HEK293 (cell line): ENCODE measurements at regions not wholly inside any gene's neighbourhood (a gene's known extent, or its start where the extent isn't known, plus 50 kb on each side); places are given as distances from the start of the nearest gene placed in this dataset.

Experiments used
- CTCF ChIA-PET: fragments of 350-600 bp; formaldehyde crosslinking; extraction: SDS; loops from one replicate; lab custom pipeline; 2021; ENCODE audit warnings: antibody characterized with exemption; lab: Yijun Ruan, JAX
- POLR2A ChIA-PET: fragments of 300-600 bp; formaldehyde crosslinking; extraction: SDS; loops from one replicate; lab custom pipeline; 2020; ENCODE audit warnings: antibody characterized with exemption, inconsistent platforms; lab: Yijun Ruan, JAX
- H3K27ac ChIP-seq: fragments of 200-500 bp; sonication (Bioruptor generic); 2 replicates; pipeline ENCODE4 v1.5.1; 2014; ENCODE audit warnings: low read depth, low read length, control low read depth, inconsistent platforms; ENCODE audit errors: extremely low read depth
- H3K36me3 ChIP-seq, 2 experiments: fragments of 200-500 bp in 1 of 2; sonication (Bioruptor generic) in 1 of 2; 1 replicate in 1 of 2; 2 replicates in 1 of 2; pipeline ENCODE4 v1.5.1; 2014 to 2017; ENCODE audit warnings: inconsistent platforms in 2 of 2, low read length in 2 of 2; ENCODE audit not compliant: control insufficient read depth in 2 of 2, insufficient read depth in 1 of 2
- H3K4me1 ChIP-seq: fragments of 200-500 bp; sonication (Bioruptor generic); 2 replicates; pipeline ENCODE4 v1.5.1; 2014; ENCODE audit warnings: mild to moderate bottlenecking, low read length, inconsistent platforms; ENCODE audit not compliant: control insufficient read depth, insufficient read depth
- H3K4me3 ChIP-seq: 2 replicates; pipeline ENCODE4 v1.5.1; 2011; ENCODE audit warnings: low read depth, mild to moderate bottlenecking, control low read depth, low read length, moderate library complexity
- H3K9me3 ChIP-seq: fragments of 200-500 bp; sonication (Bioruptor generic); 2 replicates; pipeline ENCODE4 v1.5.1; 2014; ENCODE audit warnings: low read depth, low read length, inconsistent platforms; ENCODE audit not compliant: control insufficient read depth, insufficient read depth
- EGR2 ChIP-seq: fragments of 450-650 bp; formaldehyde crosslinking; IDR thresholded peaks from 2 replicates; pipeline ENCODE4 v1.5.1; 2016; ENCODE audit warnings: low read depth, missing biosample characterization, missing genetic modification characterization
- FEZF1 ChIP-seq: fragments of 450-650 bp; formaldehyde crosslinking; IDR thresholded peaks from 2 replicates; pipeline ENCODE4 v1.5.1; 2016; ENCODE audit warnings: missing biosample characterization, missing genetic modification characterization
- GLI4 ChIP-seq: fragments of 450-650 bp; formaldehyde crosslinking; IDR thresholded peaks from 2 replicates; pipeline ENCODE4 v1.5.1; 2016; ENCODE audit warnings: missing biosample characterization, missing genetic modification characterization
- KLF1 ChIP-seq: fragments of 450-650 bp; formaldehyde crosslinking; IDR thresholded peaks from 2 replicates; pipeline ENCODE4 v1.5.1; 2016; ENCODE audit warnings: missing biosample characterization, missing genetic modification characterization
- KLF8 ChIP-seq: fragments of 450-650 bp; formaldehyde crosslinking; IDR thresholded peaks from 2 replicates; pipeline ENCODE4 v1.5.1; 2016; ENCODE audit warnings: missing biosample characterization, missing genetic modification characterization
- SP3 ChIP-seq: fragments of 450-650 bp; formaldehyde crosslinking; IDR thresholded peaks from 2 replicates; pipeline ENCODE4 v1.5.1; 2016; ENCODE audit warnings: missing biosample characterization, missing genetic modification characterization
- TCF7L2 ChIP-seq: IDR thresholded peaks from 2 replicates; pipeline ENCODE4 v1.6.1; 2011; ENCODE audit warnings: low read depth, mild to moderate bottlenecking, inconsistent platforms, low read length, moderate library complexity, borderline replicate concordance
- YY1 ChIP-seq: fragments of 450-650 bp; formaldehyde crosslinking; IDR thresholded peaks from 2 replicates; pipeline ENCODE4 v1.5.1; 2018; ENCODE audit warnings: missing biosample characterization, missing genetic modification characterization
- ZFHX2 ChIP-seq: fragments of 450-650 bp; formaldehyde crosslinking; conservative IDR thresholded peaks from 2 replicates; pipeline ENCODE4 v1.5.1; 2016; ENCODE audit warnings: missing biosample characterization, missing genetic modification characterization
- ZNF16 ChIP-seq: fragments of 450-650 bp; formaldehyde crosslinking; IDR thresholded peaks from 2 replicates; pipeline ENCODE4 v1.5.1; 2016; ENCODE audit warnings: low read depth, missing biosample characterization, missing genetic modification characterization
- ZNF169 ChIP-seq: fragments of 450-650 bp; formaldehyde crosslinking; IDR thresholded peaks from 2 replicates; pipeline ENCODE4 v1.5.1; 2016; ENCODE audit warnings: missing biosample characterization, missing genetic modification characterization
- ZNF175 ChIP-seq: fragments of 450-650 bp; formaldehyde crosslinking; IDR thresholded peaks from 2 replicates; pipeline ENCODE4 v1.5.1; 2016; ENCODE audit warnings: missing biosample characterization, missing genetic modification characterization
- ZNF341 ChIP-seq: fragments of 450-650 bp; formaldehyde crosslinking; IDR thresholded peaks from 2 replicates; pipeline ENCODE4; 2016; ENCODE audit warnings: low read depth, missing biosample characterization, missing genetic modification characterization
- ZNF514 ChIP-seq: fragments of 450-650 bp; formaldehyde crosslinking; IDR thresholded peaks from 2 replicates; pipeline ENCODE4 v1.5.1; 2016; ENCODE audit warnings: missing biosample characterization, missing genetic modification characterization
- ZNF654 ChIP-seq: fragments of 450-650 bp; formaldehyde crosslinking; IDR thresholded peaks from 2 replicates; pipeline ENCODE4 v1.5.1; 2016; ENCODE audit warnings: low read depth, missing biosample characterization, missing genetic modification characterization
- ZNF791 ChIP-seq: fragments of 450-650 bp; formaldehyde crosslinking; IDR thresholded peaks from 2 replicates; pipeline ENCODE4 v1.5.1; 2016; ENCODE audit warnings: missing biosample characterization, missing genetic modification characterization
- TF ChIP-seq, protein P1 (sequence below): fragments of 450-650 bp; formaldehyde crosslinking; IDR thresholded peaks from 2 replicates; pipeline ENCODE4 v1.5.1; 2016; ENCODE audit warnings: missing biosample characterization, missing genetic modification characterization

DNA sequence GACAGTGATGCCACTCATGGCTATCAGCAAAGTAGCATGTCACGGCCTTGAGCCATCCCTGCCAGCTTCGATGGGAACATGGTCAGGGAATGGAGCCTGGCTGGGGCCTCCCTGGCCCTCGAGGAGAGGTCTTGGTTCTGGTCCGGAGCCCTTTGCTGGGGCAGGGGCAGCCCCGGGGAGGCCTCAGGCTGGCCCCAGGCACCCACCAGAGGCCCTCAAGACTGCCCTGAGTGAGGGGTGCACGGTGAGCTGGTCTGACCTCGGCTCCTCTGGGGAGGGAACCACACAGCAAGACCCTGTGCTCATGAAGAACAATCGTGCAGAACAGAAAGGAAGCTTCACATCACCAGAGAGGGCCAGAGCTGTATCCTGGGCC lies 75.2 kb upstream of the OTOS start (continued):
- no peak for TF ChIP-seq KLF8 (tag by site-specific recombination)
- TF ChIP-seq ZNF514 (tag by site-specific recombination): no peak
- no peak for TF ChIP-seq FEZF1 (tag by site-specific recombination)
- TF ChIP-seq YY1 (tag by site-specific recombination): no peak
- no peak for TF ChIP-seq ZNF169 (tag by site-specific recombination)
- TF ChIP-seq ZNF341 (tag by site-specific recombination): no peak
- TF ChIP-seq ZNF791: no peak
- TF ChIP-seq, protein P1, sequence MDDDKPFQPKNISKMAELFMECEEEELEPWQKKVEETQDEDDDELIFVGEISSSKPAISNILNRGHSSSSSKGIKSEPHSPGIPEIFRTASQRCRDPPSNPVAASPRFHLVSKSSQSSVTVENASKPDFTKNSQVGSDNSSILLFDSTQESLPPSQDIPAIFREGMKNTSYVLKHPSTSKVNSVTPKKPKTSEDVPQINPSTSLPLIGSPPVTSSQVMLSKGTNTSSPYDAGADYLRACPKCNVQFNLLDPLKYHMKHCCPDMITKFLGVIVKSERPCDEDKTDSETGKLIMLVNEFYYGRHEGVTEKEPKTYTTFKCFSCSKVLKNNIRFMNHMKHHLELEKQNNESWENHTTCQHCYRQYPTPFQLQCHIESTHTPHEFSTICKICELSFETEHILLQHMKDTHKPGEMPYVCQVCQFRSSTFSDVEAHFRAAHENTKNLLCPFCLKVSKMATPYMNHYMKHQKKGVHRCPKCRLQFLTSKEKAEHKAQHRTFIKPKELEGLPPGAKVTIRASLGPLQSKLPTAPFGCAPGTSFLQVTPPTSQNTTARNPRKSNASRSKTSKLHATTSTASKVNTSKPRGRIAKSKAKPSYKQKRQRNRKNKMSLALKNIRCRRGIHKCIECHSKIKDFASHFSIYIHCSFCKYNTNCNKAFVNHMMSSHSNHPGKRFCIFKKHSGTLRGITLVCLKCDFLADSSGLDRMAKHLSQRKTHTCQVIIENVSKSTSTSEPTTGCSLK (tag by site-specific recombination): no peak

DNA sequence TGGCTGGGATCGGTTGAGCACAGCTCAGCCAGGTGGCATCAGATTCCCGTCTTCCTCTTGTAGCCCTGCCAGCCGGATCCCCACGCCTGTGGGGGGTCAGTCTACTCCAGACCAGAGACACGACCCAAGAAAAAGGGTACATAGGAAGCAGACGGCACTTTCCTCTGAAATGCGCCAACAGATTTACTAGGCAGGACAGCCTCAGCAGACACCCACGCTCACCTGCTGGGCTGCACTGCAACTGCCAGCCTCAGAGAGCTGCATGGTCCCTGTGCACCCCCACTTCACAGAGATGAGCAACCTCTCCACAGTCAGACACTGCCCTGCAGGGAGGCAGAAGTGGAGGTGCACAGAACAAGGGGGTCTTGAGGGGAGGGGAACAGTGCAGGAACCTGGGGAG lies 75.7 kb upstream of the OTOS start:
- CTCF ChIA-PET: no interaction called here
- Histone ChIP-seq H3K4me3 (no peak overlapping the region), H3K36me3 (no peaks in the 10 kb centered on the region), H3K9me3 (no peaks in the 10 kb centered on the region), H3K4me1 (no peaks in the 10 kb centered on the region), H3K27ac (no peak overlapping the region)
- TF ChIP-seq ZNF175 (tag by site-specific recombination) (no peak), KLF1 (0 out of 2 replicates have a peak, but pooled peaks have one; percentile 28), ZNF654 (tag by site-specific recombination) (no peak), TCF7L2 (no peak)
- POLR2A ChIA-PET: no interaction called here

DNA sequence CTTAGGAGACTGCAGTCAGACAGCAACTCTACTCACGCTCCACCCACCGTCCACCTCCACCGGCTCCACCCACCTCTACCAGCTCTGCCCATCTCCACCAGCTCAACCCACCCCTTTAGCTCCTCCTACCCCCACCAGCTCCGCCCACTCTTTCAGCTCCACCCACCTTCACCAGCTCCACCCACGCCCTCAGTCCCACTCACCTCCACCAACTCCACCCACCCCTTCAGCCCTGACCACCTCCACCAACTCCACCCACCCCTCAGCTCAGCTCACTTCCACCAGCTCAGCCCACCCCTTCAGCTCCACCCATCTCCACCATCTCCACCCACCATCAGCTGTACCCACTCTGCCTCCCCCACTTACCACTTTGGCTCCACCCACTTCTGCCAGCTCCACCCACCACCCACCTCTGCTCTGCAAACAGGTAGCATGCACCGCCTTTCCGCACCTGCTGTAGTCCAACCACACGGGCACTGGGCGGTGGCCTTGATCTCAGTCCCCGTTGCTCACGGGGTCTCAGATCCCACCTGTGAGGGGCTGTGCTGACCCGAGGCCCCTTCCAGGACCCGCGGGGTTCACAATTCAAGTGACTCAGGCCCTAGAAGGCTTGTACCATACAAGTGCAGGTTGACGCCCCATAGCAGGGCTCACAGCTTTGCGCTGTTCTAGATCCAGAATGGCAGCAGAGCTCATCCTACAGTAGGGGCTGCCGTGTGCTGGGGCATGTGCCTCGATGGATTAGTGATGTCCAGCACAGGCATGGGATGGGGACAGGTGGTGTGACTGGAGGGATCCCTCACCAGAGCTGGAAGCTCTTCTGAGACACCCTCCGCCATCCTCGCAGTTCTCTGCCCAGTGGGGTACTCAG lies 77.2 kb upstream of the OTOS start:
- POLR2A ChIA-PET: no interaction called here

DNA sequence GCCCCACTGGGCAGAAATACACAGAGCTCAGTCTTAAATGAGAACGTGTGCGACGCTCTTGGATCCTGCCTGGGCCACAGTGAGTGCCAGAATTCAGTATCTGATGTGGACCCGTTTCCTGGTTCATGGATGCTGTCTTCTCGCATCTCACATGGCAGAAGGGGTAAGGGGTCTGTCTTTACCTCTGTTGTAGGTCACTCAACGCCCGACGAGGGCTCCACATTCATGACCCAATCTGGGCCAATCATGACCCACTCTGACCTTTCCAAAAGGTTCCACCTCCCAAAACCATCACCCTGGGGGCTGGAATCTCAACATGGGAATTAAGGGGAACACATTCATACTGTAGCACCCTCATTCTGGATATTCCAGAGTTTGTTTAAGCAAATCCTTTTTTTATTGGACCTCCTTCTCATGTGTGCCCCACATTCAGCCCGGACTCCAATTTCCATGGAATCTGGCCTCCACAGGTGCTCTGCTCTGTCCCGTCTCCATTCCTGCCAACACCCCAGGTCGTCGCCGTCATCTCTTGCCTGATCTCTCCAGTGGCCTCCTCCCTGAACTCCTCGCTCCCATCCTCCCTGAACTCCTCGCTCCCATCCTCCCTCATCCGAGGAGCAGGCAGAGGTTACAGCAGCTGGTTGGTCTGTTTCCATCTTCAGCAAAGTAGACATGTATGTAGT lies 78.9 kb upstream of the OTOS start:
- POLR2A ChIA-PET: no interaction called here
- CTCF ChIA-PET: interaction anchor here (1.6 kb wide), 1 partner anchor 13 kb away, joined by 6 read pairs; no protein-coding TSS in a partner anchor
- no peak for TF ChIP-seq ZNF16 (tag by site-specific recombination)

More for the DNA sequence above, 77.2 kb upstream of the OTOS start:
- H3K9me3 ChIP-seq: no peaks in the 10 kb centered on the region; the same call in 1 of the 2 replicates
- no peak overlapping the region for H3K27ac ChIP-seq
- CTCF ChIA-PET: interaction anchor here (1.0 to 1.6 kb wide), 2 partner anchors 15 kb away, joined by 3 to 6 read pairs; no protein-coding TSS in a partner anchor
- TF ChIP-seq ZFHX2 (tag by site-specific recombination) (peak; percentile 96), KLF1 (peak; percentile 88), SP3 (peak; percentile 25; the same call in 1 of the 2 replicates), EGR2 (tag by site-specific recombination) (peak; percentile 95), GLI4 (no peak)
- H3K4me3 ChIP-seq: no peak overlapping the region
- no peaks in the 10 kb centered on the region for H3K36me3 ChIP-seq
- H3K4me1 ChIP-seq: no peaks in the 10 kb centered on the region

More for the DNA sequence above, 78.9 kb upstream of the OTOS start:
- Histone ChIP-seq H3K36me3 (no peaks in the 10 kb centered on the region), H3K4me1 (no peaks in the 10 kb centered on the region), H3K27ac (no peak overlapping the region), H3K4me3 (no peak overlapping the region), H3K9me3 (no peaks in the 10 kb centered on the region; the same call in 1 of the 2 replicates)
